SK-N-DZ (cell line): ENCODE measurements at regions not wholly inside any gene's neighbourhood (a gene's known extent, or its start where the extent isn't known, plus 50 kb on each side); places are given as distances from the start of the nearest gene placed in this dataset.
"Not testable (repeated sequence)": the region's sequence is repeated elsewhere in the genome, so short reads cannot be mapped to it uniquely, and the experiment has no call there.

ENCODE experiments used
- DNase-seq: peaks from one replicate; pipeline ENCODE4 v3.0.0-alpha.2; 2015; ENCODE audit warnings: low spot score

GRCh38 chr7:81286754-81287153 is 367.9 kb upstream of the SEMA3C start:
- DNase-seq, result not testable (repeated sequence)

GRCh38 chr7:81285142-81285871 is 366.5 kb upstream of the SEMA3C start:
- DNase-seq, result no peak

GRCh38 chr7:81284576-81284975 is 365.7 kb upstream of the SEMA3C start:
- no peak for DNase-seq

- DNase-seq, result no peak
Observed at GRCh38 chr7:81280531-81280930, 361.7 kb upstream of the SEMA3C start.

GRCh38 chr7:81277691-81278090 is 358.8 kb upstream of the SEMA3C start:
- DNase-seq, result no peak

- DNase-seq, result no peak
Observed at GRCh38 chr7:81273601-81274397, 354.9 kb upstream of the SEMA3C start.

- DNase-seq, result no peak
Observed at GRCh38 chr7:81272176-81272575, 353.3 kb upstream of the SEMA3C start.

- DNase-seq, result no peak
Observed at GRCh38 chr7:81268551-81268950, 349.7 kb upstream of the SEMA3C start.

- DNase-seq, result no peak
Observed at GRCh38 chr7:81267508-81267907, 348.7 kb upstream of the SEMA3C start.

GRCh38 chr7:81264116-81264515 is 345.3 kb upstream of the SEMA3C start:
- no peak for DNase-seq

- DNase-seq, result no peak
Observed at GRCh38 chr7:81260152-81260551, 341.3 kb upstream of the SEMA3C start.

- DNase-seq, result peak; percentile 25
Observed at GRCh38 chr7:81256991-81257390, 338.1 kb upstream of the SEMA3C start.

GRCh38 chr7:81248420-81248819 is 329.6 kb upstream of the SEMA3C start:
- DNase-seq, result no peak

GRCh38 chr7:81247364-81247763 is 328.5 kb upstream of the SEMA3C start:
- DNase-seq, result not testable (repeated sequence)

- DNase-seq, result no peak
Observed at GRCh38 chr7:81245353-81245752, 326.5 kb upstream of the SEMA3C start.

GRCh38 chr7:81244224-81244623 is 325.4 kb upstream of the SEMA3C start:
- DNase-seq, result no peak

GRCh38 chr7:81236560-81236959 is 317.7 kb upstream of the SEMA3C start:
- DNase-seq, result no peak

GRCh38 chr7:81235997-81236396 is 317.1 kb upstream of the SEMA3C start:
- no peak for DNase-seq

- DNase-seq, result no peak
Observed at GRCh38 chr7:81234896-81235295, 316.0 kb upstream of the SEMA3C start.

- DNase-seq, result no peak
Observed at GRCh38 chr7:81233208-81233940, 314.5 kb upstream of the SEMA3C start.

GRCh38 chr7:81232084-81232799 is 313.4 kb upstream of the SEMA3C start:
- DNase-seq, result peak; percentile 20
